Loucy (cell line): ENCODE measurements at regions not wholly inside any gene's neighbourhood (a gene's known extent, or its start where the extent isn't known, plus 50 kb on each side); places are given as distances from the start of the nearest gene placed in this dataset.

Experiments
- H2AFZ ChIP-seq: fragments of 200-600 bp; sonication (generic); 2 replicates; pipeline ENCODE4 v1.6.0; 2016; ENCODE audit warnings: antibody characterized with exemption, mild to moderate bottlenecking, low read length, moderate library complexity
- H3F3A ChIP-seq: fragments of 200-600 bp; 2 replicates; pipeline ENCODE4 v1.6.0; 2016; ENCODE audit warnings: antibody characterized with exemption, low read depth, mild to moderate bottlenecking
- H3K27me3 ChIP-seq: fragments of 200-600 bp; sonication (generic); 2 replicates; pipeline ENCODE4 v1.6.1; 2014; ENCODE audit warnings: low read length, mild to moderate bottlenecking; ENCODE audit not compliant: insufficient read depth, poor library complexity, severe bottlenecking
- H3K36me3 ChIP-seq: fragments of 200-600 bp; sonication (generic); 2 replicates; pipeline ENCODE4 v1.6.1; 2016; ENCODE audit warnings: low read length; ENCODE audit not compliant: insufficient read depth
- H3K4me1 ChIP-seq: fragments of 200-600 bp; sonication (generic); 2 replicates; pipeline ENCODE4 v1.5.1; 2014; ENCODE audit warnings: low read length, mild to moderate bottlenecking; ENCODE audit not compliant: insufficient read depth, poor library complexity, severe bottlenecking
- H3K4me2 ChIP-seq: fragments of 200-600 bp; sonication (generic); 2 replicates; pipeline ENCODE4 v1.6.0; 2014; ENCODE audit warnings: antibody characterized with exemption, low read length, low read depth, mild to moderate bottlenecking; ENCODE audit not compliant: poor library complexity, severe bottlenecking
- H3K4me3 ChIP-seq: fragments of 200-600 bp; sonication (generic); 2 replicates; pipeline ENCODE4 v1.5.1; 2014; ENCODE audit warnings: low read length, mild to moderate bottlenecking, mixed read lengths; ENCODE audit not compliant: poor library complexity, severe bottlenecking
- H3K79me2 ChIP-seq: fragments of 200-600 bp; sonication (generic); 2 replicates; pipeline ENCODE4 v1.6.1; 2014; ENCODE audit warnings: low read length; ENCODE audit not compliant: insufficient read depth
- H3K9ac ChIP-seq: fragments of 200-600 bp; sonication (generic); 2 replicates; pipeline ENCODE4 v1.6.0; 2014; ENCODE audit warnings: mild to moderate bottlenecking, low read depth, low read length, moderate library complexity; ENCODE audit not compliant: poor library complexity, severe bottlenecking
- H3K9me2 ChIP-seq: fragments of 200-600 bp; sonication (generic); replicated peaks from 2 replicates; pipeline ENCODE4 v1.6.1; 2016; ENCODE audit warnings: low read depth, low read length, mixed read lengths
- H3K9me3 ChIP-seq: fragments of 200-600 bp; sonication (generic); 2 replicates; pipeline ENCODE4 v1.6.1; 2014; ENCODE audit warnings: mild to moderate bottlenecking, antibody characterized with exemption, low read length, low read depth; ENCODE audit not compliant: insufficient read depth
- H4K20me1 ChIP-seq: fragments of 200-600 bp; sonication (generic); 2 replicates; pipeline ENCODE4 v1.6.0; 2014; ENCODE audit warnings: antibody characterized with exemption, low read length, mild to moderate bottlenecking; ENCODE audit not compliant: insufficient read depth, poor library complexity, severe bottlenecking
- CTCF ChIP-seq: fragments of 200-600 bp; sonication (generic); conservative IDR thresholded peaks from 2 replicates; pipeline ENCODE4 v1.5.1; 2014; ENCODE audit warnings: mild to moderate bottlenecking, antibody characterized with exemption, low read length
- EZH2phosphoT487 ChIP-seq: fragments of 200-600 bp; IDR thresholded peaks from 2 replicates; pipeline ENCODE4 v1.6.1; 2018; ENCODE audit warnings: antibody characterized with exemption, mild to moderate bottlenecking, moderate library complexity, borderline replicate concordance

- Histone ChIP-seq H3K27me3 (no peaks in the 10 kb centered on the region), H3K4me1 (peaks cover 6% of the 10 kb centered on the region), H3K9me2 (no peaks in the 10 kb centered on the region), H3K9ac (no peak overlapping the region), H3K36me3 (no peaks in the 10 kb centered on the region), H3K4me3 (no peak overlapping the region), H3K79me2 (no peaks in the 10 kb centered on the region), H4K20me1 (no peaks in the 10 kb centered on the region), H2AFZ (no peak overlapping the region), H3K4me2 (no peak overlapping the region), H3F3A (no peaks in the 10 kb centered on the region), H3K9me3 (no peaks in the 10 kb centered on the region)
- TF ChIP-seq EZH2phosphoT487 (no peak), CTCF (no peak)
Measured at GRCh38 chr2:217444509-217444908, 558.3 kb downstream of the TNS1 start.

- Histone ChIP-seq H3K9me3 (no peaks in the 10 kb centered on the region), H4K20me1 (no peaks in the 10 kb centered on the region), H3K36me3 (no peaks in the 10 kb centered on the region), H3K9ac (no peak overlapping the region), H2AFZ (no peak overlapping the region), H3F3A (no peaks in the 10 kb centered on the region), H3K4me2 (no peak overlapping the region), H3K79me2 (no peaks in the 10 kb centered on the region), H3K4me1 (peaks cover 6% of the 10 kb centered on the region), H3K9me2 (no peaks in the 10 kb centered on the region), H3K4me3 (no peak overlapping the region), H3K27me3 (no peaks in the 10 kb centered on the region)
- TF ChIP-seq CTCF: no peak
- TF ChIP-seq EZH2phosphoT487: no peak
Measured at GRCh38 chr2:217443601-217444000, 559.2 kb downstream of the TNS1 start.

DNA sequence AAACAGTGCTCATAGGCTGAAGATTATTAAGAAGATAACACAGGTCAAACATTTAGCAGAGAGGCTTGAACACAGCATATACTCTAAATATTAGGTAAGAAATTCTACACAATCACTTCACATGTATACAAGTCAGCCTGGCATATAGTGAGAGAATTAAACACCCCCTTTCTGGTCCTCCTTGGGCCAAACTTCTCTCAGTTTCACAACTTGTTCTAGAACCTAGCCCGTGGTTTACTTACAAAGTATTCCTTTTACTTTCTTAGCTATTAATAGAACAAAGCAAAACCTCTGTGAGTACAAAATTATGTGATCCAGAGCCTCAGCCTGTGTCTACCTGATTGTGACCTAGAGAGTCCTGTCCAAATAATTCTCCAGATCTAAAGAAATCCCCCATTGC, 562.8 kb downstream of the TNS1 start:
- Histone ChIP-seq H3K79me2 (no peaks in the 10 kb centered on the region), H3K9me2 (no peaks in the 10 kb centered on the region), H3K4me3 (no peak overlapping the region), H3K4me1 (peaks cover 6% of the 10 kb centered on the region), H3K27me3 (no peaks in the 10 kb centered on the region), H4K20me1 (no peaks in the 10 kb centered on the region), H2AFZ (no peak overlapping the region), H3F3A (no peaks in the 10 kb centered on the region), H3K4me2 (no peak overlapping the region), H3K36me3 (no peaks in the 10 kb centered on the region), H3K9ac (no peak overlapping the region), H3K9me3 (no peaks in the 10 kb centered on the region)
- no peak for TF ChIP-seq EZH2phosphoT487
- TF ChIP-seq CTCF: no peak
